RPMI8226 (cell line): ENCODE measurements at regions not wholly inside any gene's neighbourhood (a gene's known extent, or its start where the extent isn't known, plus 50 kb on each side); places are given as distances from the start of the nearest gene placed in this dataset.
"Not testable (repeated sequence)": the region's sequence is repeated elsewhere in the genome, so short reads cannot be mapped to it uniquely, and the experiment has no call there.

Experiments
- DNase-seq: peaks from one replicate; pipeline ENCODE4 v3.0.0-alpha.2; 2015

DNA sequence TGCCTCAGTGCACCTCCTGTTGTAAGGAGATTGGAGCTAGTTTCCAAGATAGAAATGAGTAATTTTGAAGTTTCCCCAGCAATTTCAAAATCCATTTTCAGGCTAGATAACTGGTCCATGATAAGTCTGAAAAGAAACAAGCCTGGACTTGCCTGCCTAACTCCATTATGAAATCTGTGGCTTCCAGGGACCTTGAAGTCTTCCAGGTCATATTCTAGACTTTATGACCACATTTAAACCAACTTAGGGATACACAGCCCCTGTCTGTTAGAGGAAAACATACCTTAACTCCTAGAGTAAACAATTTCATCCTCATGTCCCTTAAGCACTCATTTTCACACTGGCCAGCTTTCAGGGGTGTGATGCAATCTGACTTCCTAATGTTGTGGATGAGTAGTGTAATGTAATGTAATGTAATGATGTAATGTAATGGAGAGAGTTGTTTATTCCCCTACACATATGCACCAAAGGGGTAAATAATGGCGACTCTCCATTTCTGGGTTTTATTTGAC lies 96.7 kb upstream of the FAM20A start:
- DNase-seq, result no peak

GRCh38 chr17:68695659-68696058 lies 94.5 kb upstream of the FAM20A start:
- no peak for DNase-seq

GRCh38 chr17:68694791-68695485 lies 93.8 kb upstream of the FAM20A start:
- no peak for DNase-seq

DNA sequence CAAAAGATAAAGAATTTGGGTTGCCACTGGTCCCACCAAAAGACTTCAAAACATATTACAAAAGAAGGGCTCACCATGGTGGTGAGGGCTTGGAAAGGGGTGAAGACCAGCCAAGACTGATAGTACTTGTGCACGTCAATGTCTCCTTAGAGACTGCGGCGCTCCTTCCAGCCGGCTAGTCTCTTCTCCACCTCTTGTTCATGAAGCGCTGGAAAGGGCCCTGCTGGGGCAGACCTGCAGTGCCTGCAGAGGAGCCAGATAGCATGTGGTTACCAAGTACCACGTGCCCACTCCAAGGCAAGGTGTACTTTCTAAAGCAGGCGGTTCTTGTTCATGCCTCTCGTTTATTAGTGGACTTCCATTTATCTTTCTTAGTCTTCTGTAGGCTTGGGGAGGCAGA lies 92.7 kb upstream of the FAM20A start:
- peak; percentile 36 for DNase-seq

GRCh38 chr17:68693466-68693865 lies 92.3 kb upstream of the FAM20A start:
- DNase-seq, result no peak

- DNase-seq, result no peak
These were observed 85.2 kb upstream of the FAM20A start for GRCh38 chr17:68686108-68686988.

DNA sequence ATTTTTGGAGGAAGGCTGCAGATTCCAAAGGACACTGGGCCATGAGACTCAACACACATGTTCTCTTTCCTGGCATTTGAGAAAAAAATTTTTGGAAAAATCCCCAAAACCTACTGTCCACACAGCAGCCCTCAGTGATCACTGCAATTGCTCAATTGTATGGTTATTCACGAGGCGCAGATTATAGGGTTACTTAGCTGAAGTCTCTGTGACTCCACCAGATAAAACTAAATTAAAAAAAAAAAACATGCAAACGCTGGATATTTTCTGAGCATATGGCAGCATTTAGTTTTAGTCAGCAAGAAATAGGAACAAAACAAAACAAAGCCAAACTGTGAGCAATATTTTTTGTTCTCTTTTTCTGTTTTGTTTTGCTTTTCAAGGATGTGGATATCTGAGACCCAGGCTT lies 83.8 kb upstream of the FAM20A start:
- DNase-seq, result no peak

- no peak for DNase-seq
These were observed 81.7 kb upstream of the FAM20A start for GRCh38 chr17:68682903-68683302.

GRCh38 chr17:68679882-68680281 lies 78.7 kb upstream of the FAM20A start:
- DNase-seq, result no peak

DNA sequence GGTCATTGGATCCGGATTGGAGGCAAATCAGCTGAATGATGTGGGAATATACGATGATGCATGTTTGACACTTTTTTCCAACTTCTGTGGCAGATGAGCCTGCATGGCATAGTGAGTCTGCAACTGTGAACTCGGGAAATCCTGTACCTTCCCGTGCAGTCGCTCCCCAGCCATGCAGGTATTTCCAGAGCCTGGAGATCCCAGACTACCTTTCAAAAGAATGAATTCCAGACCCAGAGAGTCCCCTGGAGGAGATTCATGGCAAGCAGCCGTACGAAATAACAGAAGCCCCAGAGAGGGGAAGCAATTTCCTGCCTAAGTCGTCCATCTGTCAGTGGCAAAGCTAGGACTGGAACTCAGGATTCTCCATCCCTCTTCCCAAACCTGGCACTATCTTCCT lies 75.7 kb upstream of the FAM20A start:
- no peak for DNase-seq

GRCh38 chr17:68675723-68676122 lies 74.6 kb upstream of the FAM20A start:
- DNase-seq, result no peak

DNA sequence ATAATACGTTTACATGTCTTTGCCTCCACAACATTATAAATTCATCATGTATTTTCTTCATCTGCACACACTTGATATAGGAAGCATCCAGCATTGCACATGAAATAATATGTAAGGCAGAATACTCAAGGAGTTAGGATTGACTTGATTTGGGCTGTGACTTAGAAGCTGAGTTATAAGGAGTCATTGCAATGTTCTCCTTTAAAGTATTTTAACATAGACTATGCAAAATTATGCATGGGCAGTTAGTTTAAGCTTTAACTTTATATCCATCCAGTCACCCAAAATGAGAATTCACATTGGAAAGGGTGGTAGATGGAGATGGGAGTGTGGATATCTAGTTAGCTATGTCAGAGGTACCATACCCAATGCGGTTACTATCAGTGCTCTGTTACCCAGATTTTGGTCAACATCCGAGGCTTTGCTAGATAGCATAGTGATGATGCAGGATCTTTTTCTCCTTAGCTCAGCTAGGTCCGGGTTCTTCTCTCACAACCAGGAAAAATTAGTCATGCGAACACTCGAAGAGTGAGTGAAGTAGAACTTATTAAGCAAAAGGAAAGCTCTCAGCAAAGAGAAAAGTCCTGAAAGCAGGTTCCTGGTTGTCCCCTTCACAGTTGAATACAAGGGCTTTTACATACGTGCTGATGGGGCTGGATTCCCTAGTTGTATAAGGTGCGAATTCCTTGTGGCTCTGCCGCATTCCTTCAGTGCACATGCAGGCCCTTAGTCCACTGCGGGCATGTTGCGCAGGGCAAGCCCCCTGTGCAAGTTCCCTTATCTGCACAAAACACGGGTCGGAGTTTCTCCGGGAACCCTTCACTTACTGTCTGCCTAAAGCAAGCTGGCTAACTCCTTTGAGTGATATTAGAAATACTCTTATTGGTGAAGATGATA lies 73.1 kb upstream of the FAM20A start:
- DNase-seq, result no peak

DNA sequence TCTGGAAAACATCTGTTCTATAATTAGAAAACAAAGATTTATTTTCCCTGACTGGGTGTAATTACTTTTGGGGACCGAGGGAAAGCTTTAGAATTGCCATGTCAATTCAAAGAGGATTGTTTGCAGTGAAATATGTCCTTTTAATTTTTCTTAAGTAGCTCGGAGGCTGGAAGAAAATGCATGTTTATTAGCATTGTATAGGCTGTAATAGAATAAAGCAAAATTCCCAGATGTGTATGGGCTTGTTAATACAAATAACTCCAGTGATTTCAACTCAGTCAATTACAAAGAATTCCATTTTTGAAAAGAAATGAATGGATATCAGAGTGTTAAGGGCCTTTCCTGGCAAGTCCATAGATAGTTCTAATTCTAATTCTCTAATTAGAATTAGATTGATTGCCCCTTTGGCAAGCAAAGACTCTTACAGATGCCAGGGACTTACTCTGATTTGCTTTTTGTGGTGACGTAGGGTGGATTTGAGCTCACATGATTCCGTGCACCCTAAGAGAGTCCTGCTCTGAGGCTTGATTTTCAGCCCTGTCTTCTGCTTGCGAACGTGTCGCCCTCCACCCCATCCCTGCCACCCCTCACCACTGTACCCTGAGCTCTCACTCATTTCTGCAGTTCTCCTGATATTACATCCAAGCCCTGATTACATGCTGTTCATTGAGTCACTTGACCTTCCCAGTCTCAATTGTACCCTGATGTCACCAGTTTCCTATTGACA lies 70.0 kb upstream of the FAM20A start:
- no peak for DNase-seq

DNA sequence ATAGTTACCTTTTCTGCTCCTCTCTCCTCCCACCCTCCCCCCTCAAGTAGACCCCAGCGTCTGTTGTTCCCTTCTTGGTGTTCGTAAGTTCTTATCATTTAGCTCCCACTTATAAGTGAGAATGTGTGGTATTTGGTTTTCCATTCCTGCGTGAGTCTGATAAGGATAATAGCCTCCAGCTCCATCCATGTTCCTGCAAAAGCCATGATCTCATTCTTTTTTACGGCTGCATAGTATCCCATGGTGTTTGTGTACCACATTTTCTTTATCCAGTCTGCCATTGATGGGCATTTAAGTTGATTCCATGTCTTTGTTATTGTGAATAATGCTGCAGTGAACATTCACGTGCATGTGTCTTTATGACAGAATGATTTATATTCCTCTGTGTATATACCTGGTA lies 65.3 kb upstream of the FAM20A start:
- DNase-seq, result not testable (repeated sequence)

DNA sequence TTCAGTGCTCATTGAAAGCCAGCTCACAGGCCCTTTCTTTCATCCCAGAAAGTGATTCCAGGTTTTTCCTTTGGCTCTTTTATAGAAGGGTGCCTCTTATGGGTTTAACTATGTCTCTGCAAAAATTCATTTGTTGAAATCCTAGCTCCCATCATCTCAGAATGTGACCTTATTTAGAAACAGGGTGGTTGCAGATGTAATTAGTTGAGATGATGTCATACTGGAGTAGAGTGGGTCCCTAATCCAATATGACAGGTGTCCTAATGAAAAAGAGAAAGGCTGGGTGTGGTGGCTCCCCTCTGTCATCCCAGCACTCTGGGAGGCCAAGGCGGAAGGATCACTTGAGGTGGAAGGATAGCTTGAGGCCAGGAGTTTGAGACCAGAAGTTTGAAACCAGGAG lies 64.2 kb upstream of the FAM20A start:
- DNase-seq, result no peak

DNA sequence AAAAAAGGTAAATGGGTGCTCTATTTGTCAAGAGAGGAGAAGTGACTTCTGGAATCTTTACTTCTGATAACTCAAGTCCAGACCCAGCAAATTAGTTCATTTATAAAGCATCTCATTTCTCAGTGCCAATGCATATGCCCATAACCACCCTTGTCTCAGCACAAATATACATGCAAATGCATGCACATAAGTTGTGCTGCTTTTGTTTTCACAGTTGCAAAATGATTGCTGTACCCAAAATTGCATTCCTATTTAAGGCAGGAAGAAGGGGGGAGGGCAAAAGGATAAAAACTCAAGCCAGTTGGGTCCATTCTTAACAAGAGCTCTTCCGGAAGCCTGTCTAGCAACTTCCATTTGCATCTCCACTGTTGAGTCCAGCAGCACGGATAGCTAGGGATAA lies 61.3 kb upstream of the FAM20A start:
- DNase-seq, result no peak

- no peak for DNase-seq
These were observed 60.9 kb upstream of the FAM20A start for GRCh38 chr17:68662037-68662432.

- DNase-seq, result no peak
These were observed 60.3 kb upstream of the FAM20A start for GRCh38 chr17:68661265-68662036.

GRCh38 chr17:68660302-68660701 lies 59.1 kb upstream of the FAM20A start:
- no peak for DNase-seq

DNA sequence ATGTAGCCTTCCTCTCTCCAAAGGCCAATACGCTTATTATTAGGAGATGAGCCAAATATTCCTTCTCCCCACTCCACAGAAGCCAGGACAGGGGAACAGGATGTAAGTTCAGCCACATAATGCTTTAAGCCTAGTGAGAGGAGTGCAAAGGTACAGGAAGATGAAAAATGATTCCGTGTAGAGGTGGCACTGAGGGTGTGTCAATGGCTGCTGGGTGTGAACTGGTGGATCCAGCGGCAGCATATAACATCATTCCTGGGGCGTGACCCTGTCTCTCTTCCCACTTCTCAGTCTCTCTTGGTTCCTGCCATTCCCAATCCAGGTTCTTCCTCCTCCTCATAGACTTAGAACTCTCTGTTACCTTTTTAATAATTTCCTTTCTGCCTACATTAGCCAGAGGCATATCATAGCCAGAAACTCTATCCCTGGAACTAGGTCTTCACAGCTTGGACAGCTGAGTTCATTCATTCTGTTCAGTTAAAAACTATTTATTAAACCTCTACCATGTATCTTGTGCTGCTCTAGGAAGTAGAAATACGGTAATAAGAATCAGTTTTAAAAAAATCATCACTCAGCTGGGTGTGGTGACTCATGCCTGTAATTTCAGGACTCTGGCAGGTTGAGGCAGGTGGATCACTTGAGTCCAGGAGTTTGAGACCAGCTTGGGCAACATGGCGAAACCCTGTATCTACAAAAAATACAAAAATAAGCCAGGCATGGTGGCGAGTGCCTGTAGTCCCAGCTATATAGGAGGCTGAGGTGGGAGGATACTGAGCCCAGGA lies 58.0 kb upstream of the FAM20A start:
- no peak for DNase-seq

DNA sequence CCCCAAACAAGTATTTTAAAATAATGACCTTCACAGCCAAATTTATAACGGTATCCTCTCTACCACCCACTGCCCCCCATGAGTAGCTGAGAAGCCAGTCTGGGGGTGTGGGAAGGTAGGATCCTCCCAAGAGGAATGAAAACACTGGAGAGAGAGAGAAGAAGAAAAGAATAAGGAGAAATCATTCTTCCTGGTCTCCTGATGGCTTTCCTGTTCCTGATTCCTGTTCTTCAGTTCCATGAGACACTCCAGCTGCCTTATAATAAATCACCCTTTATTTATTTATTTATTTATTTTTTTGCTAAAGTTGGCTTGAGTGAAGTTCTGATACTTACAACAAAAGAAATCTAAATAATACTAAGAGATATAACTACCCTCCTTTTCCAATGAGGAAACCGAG lies 56.4 kb upstream of the FAM20A start:
- DNase-seq, result no peak
